Retinal pigment epithelial cell (primary cell): ENCODE measurements at regions not wholly inside any gene's neighbourhood (a gene's known extent, or its start where the extent isn't known, plus 50 kb on each side); places are given as distances from the start of the nearest gene placed in this dataset.

Experiments
- DNase-seq: peaks from one replicate; pipeline ENCODE4 v3.0.0-alpha.2; 2010; ENCODE audit warnings: low read depth
- H3K4me3 ChIP-seq: 2 replicates; pipeline ENCODE4 v1.5.1; 2011; ENCODE audit warnings: mild to moderate bottlenecking, low read length, control low read depth, moderate library complexity
- CTCF ChIP-seq: conservative IDR thresholded peaks from 2 replicates; pipeline ENCODE4 v1.5.1; 2011; ENCODE audit warnings: low read depth, low read length, control low read depth, inconsistent platforms

GRCh38 chr7:9192969-9193368 is 759.6 kb downstream of the NXPH1 start:
- no peak for TF ChIP-seq CTCF
- DNase-seq, result peak; percentile 63
- no peak overlapping the region for H3K4me3 ChIP-seq

DNA sequence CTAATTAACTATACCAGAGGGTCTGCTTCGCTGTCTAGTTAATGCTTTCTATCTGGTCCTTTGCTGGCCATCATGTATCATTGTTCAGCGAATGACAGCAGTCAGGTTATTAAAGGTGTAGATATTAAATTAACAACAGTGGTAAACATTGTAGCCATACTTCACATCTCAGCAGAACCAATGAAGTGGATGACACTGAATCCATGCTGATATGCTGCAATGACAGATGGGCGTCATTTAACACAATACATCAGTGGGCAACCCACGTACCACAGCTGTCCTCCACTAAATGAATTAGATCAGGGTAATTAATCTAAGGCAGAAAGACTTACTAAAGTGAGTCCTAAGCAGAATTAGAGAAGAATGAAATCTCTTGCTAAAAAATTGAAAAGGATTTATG is 767.2 kb downstream of the NXPH1 start:
- no peak overlapping the region for H3K4me3 ChIP-seq
- TF ChIP-seq CTCF, result no peak
- no peak for DNase-seq

DNA sequence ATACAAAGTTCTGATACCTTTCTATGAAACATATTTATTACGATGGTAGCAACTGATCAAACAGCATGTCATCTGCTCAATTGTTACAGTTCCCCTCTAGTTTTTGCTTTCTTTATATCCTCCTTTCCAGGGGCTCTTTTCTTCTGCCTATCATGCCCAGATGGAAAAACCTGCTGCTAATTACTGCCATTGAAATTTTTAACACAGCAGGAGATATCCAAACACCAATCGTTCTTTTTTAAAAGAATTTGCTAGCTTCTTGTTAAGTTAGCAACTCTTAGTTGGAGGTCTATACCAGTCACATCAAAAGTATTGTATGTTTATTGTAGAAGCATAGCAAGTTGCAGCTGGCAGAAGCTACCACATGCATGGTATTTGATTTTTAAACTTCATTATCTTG is 768.5 kb downstream of the NXPH1 start:
- DNase-seq, result no peak
- H3K4me3 ChIP-seq, result no peak overlapping the region
- TF ChIP-seq CTCF, result no peak

DNA sequence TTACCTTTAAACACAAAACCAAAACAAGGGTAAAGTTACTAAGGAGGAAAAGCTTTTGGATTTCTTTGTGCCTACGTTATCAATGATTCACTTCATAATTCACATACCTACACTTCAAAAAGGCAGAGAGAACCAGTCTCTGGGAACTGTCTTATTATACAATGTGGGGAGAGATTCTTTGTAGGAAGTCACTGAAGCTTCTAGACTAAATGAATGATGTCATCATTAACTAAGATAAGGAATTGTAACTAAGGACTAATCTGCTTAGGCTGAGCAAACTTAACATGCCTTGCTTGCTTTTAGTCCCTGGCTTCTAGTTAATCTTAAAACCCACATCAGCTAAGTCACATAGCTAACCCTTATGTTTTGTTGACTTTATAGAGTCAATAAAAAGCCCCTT is 771.2 kb downstream of the NXPH1 start:
- DNase-seq, result peak; percentile 56
- no peak overlapping the region for H3K4me3 ChIP-seq
- no peak for TF ChIP-seq CTCF

- no peak overlapping the region for H3K4me3 ChIP-seq
- TF ChIP-seq CTCF, result no peak
- no peak for DNase-seq
Observed at GRCh38 chr7:9210114-9210513, 776.7 kb downstream of the NXPH1 start.

DNA sequence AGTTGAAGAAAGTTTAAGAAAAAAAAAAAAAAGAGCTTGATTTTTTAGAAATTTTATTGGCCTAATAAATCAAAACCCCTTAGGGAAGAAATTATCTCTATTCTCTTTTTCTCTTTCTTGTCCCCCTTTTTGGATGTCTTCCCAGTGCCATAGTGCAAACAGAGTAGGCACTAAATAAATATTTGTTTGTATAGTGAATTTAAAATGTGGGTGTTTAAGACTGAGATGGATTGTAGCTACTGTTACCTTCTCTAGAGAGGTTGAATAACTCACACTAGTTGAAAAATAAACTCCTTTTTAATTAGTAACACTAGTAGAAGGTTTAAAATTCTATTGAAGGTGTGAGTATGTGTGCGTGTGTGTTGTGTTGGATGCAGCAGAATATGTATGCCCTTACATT is 783.8 kb downstream of the NXPH1 start:
- H3K4me3 ChIP-seq, result no peak overlapping the region
- no peak for TF ChIP-seq CTCF
- DNase-seq, result no peak

DNA sequence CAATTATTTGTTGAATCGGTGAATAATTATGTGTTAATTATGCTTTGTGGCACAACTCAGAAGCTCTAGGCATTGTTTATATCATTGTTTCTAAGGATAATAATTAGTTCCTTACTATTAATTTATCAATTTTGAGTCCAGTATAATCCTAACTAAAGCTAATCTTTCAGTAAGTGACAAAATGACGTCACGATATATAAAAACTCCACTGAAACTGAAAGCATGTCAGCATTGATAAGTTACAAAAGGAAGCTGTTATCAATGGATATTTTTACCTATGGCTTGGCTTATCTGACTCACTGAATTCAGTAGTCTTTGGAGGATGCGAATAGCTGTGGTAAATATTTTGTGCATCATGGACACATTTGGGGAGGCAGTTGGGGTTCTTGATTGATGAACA is 793.1 kb downstream of the NXPH1 start:
- no peak for TF ChIP-seq CTCF
- H3K4me3 ChIP-seq, result no peak overlapping the region
- DNase-seq, result no peak
